ENCODE measurements at regions not wholly inside any gene's neighbourhood (a gene's known extent, or its start where the extent isn't known, plus 50 kb on each side); places are given as distances from the start of the nearest gene placed in this dataset.

- TF ChIP-seq MAX (IDR thresholded peaks at IDR 0.05; ENCODE audit: insufficient read depth, insufficient read length) (no peak), CTCF (IDR thresholded peaks at IDR 0.05; ENCODE audit: extremely low read depth in 1 of 2, insufficient read depth in 1 of 2, low read depth in 1 of 2, low read length in 2 of 2) (no peak), POLR2A (IDR thresholded peaks at IDR 0.05; ENCODE audit: low read depth, low read length) (no peak), EZH2 (IDR thresholded peaks at IDR 0.05; ENCODE audit: borderline replicate concordance, low read depth, low read length, severe bottlenecking) (no peak), MYC (IDR thresholded peaks at IDR 0.05; ENCODE audit: low read depth, low read length) (no peak), POLR2AphosphoS5 (IDR thresholded peaks at IDR 0.05; ENCODE audit: insufficient read depth, low read depth, low read length) (no peak), JUN (IDR thresholded peaks at IDR 0.05; ENCODE audit: borderline replicate concordance, insufficient read depth, insufficient read length, low read depth) (no peak)
These were observed 244.6 kb upstream of the TET2 start for GRCh38 chr4:104901961-104902605.

Data from endothelial cell of umbilical vein (primary cell).